ENCODE measurements at regions not wholly inside any gene's neighbourhood (a gene's known extent, or its start where the extent isn't known, plus 50 kb on each side); places are given as distances from the start of the nearest gene placed in this dataset.

- H4K5ac ChIP-seq (ENCODE audit: insufficient read length, low read depth, low read length), result no peak overlapping the region
- H2BK5ac ChIP-seq (ENCODE audit: low read depth, low read length), result no peak overlapping the region
- POLR2A ChIA-PET (ENCODE audit: partially characterized antibody), result no interaction called here
- H4K8ac ChIP-seq (ENCODE audit: extremely low read depth, insufficient read depth, low read length), result no peak overlapping the region
- no peaks in the 10 kb centered on the region for H4K20me1 ChIP-seq (replicated peaks in 1 of 2; ENCODE audit: control insufficient read depth in 1 of 2, insufficient read depth in 2 of 2, low read length in 2 of 2)
- H3K27ac ChIP-seq (ENCODE audit: low read depth, low read length), result no peak overlapping the region
- CTCF ChIA-PET (ENCODE audit: partially characterized antibody), result no interaction called here
- no peaks in the 10 kb centered on the region for H3K79me1 ChIP-seq (ENCODE audit: low read depth, low read length)
- WGBS, 2 experiments (ENCODE audit: extremely low coverage in 1 of 2, insufficient coverage in 1 of 2, insufficient read length in 1 of 2, insufficient replicate concordance in 2 of 2, low coverage in 1 of 2, low lambda C conversion rate in 2 of 2, missing lambda C conversion rate in 1 of 2), result 89% methylated on average over 1 of the region's 1 CpG; no CpG with 5 or more reads in 1 of the 2 experiments
- no peak overlapping the region for H2BK15ac ChIP-seq (ENCODE audit: low read length)
- no peak overlapping the region for H2AK5ac ChIP-seq (ENCODE audit: low read depth, low read length)
- H3K4ac ChIP-seq (replicated peaks; ENCODE audit: insufficient read length, low read depth, low read length), result no peak overlapping the region
- no peak overlapping the region for H3K9ac ChIP-seq (replicated peaks in 1 of 4; ENCODE audit: extremely low read depth in 1 of 4, low read depth in 3 of 4, low read length in 3 of 4)
- H3K4me3 ChIP-seq (ENCODE audit: extremely low read depth in 1 of 4, insufficient read depth in 2 of 4, low read depth in 3 of 4, low read length in 4 of 4), result no peak overlapping the region
- no peaks in the 10 kb centered on the region for H3K36me3 ChIP-seq (ENCODE audit: control insufficient read depth in 2 of 4, insufficient read depth in 4 of 4, low read length in 3 of 4)
- H2BK20ac ChIP-seq (ENCODE audit: low read length), result 0 out of 2 replicates have a peak overlapping the region, but pooled peaks have one; percentile 6
- no peak overlapping the region for H2BK12ac ChIP-seq (ENCODE audit: low read depth, low read length)
- no peaks in the 10 kb centered on the region for H3K27me3 ChIP-seq (replicated peaks in 1 of 4; ENCODE audit: control insufficient read depth in 3 of 4, extremely low read depth in 1 of 4, insufficient read depth in 3 of 4, low read length in 3 of 4)
- DNase-seq (ENCODE audit: low read depth in 1 of 2, low spot score in 2 of 2) (no peak), FAIRE-seq (no peak)
- no peak overlapping the region for H3K56ac ChIP-seq (replicated peaks; ENCODE audit: insufficient read length, low read depth, low read length)
- no peaks in the 10 kb centered on the region for H3K23me2 ChIP-seq (ENCODE audit: low read depth, low read length)
- no peaks in the 10 kb centered on the region for H3K79me2 ChIP-seq (ENCODE audit: control insufficient read depth in 1 of 2, insufficient read depth in 2 of 2, low read length in 2 of 2)
- H4K91ac ChIP-seq (replicated peaks; ENCODE audit: insufficient read length, low read length), result no peak overlapping the region
- no peak overlapping the region for H3K14ac ChIP-seq (ENCODE audit: insufficient read length)
- H3K23ac ChIP-seq (ENCODE audit: insufficient read length), result no peak overlapping the region
- no peak overlapping the region for H2BK120ac ChIP-seq (replicated peaks; ENCODE audit: low read depth, low read length)
- no peak overlapping the region for H3K18ac ChIP-seq (ENCODE audit: extremely low read depth, low read length)
- H3K4me1 ChIP-seq (replicated peaks in 1 of 4; ENCODE audit: control insufficient read depth in 3 of 4, insufficient read depth in 4 of 4, low read length in 3 of 4), result 0 out of 7 replicates have a peak, but pooled peaks cover 0 to 3% (median 0%) of the 10 kb centered on the region in 4 experiments
- no peak for TF ChIP-seq RBBP5 (IDR thresholded peaks at IDR 0.05; ENCODE audit: borderline replicate concordance, low read depth, low read length)
- H3K9me3 ChIP-seq (ENCODE audit: insufficient read depth in 2 of 2, low read depth in 1 of 2, low read length in 1 of 2), result 0 out of 4 replicates have a peak, but pooled peaks cover 0 to 3% of the 10 kb centered on the region in 2 experiments
- no peak overlapping the region for H3K4me2 ChIP-seq (ENCODE audit: insufficient read depth in 1 of 2, low read depth in 2 of 2, low read length in 2 of 2)
- H2AFZ ChIP-seq (ENCODE audit: low read length), result no peak overlapping the region
Measured at GRCh38 chr5:12459326-12459725, 555.1 kb upstream of the CTNND2 start.

Data from H1 (cell line).